ENCODE measurements at regions not wholly inside any gene's neighbourhood (a gene's known extent, or its start where the extent isn't known, plus 50 kb on each side); places are given as distances from the start of the nearest gene placed in this dataset.
"Not testable (repeated sequence)": the region's sequence is repeated elsewhere in the genome, so short reads cannot be mapped to it uniquely, and the experiment has no call there.

GRCh38 chr4:116320859-116321258 lies 764.5 kb downstream of the TRAM1L1 start:
- no peak for DNase-seq (ENCODE audit: low read depth)

- DNase-seq (ENCODE audit: low read depth): no peak
These were observed 781.6 kb downstream of the TRAM1L1 start for GRCh38 chr4:116303736-116304188.

GRCh38 chr4:116302990-116303735 lies 782.2 kb downstream of the TRAM1L1 start:
- no peak for DNase-seq (ENCODE audit: low read depth)

GRCh38 chr4:116275006-116275405 lies 810.4 kb downstream of the TRAM1L1 start:
- no peak for DNase-seq (ENCODE audit: low read depth)

GRCh38 chr4:116272336-116272735 lies 813.0 kb downstream of the TRAM1L1 start:
- DNase-seq (ENCODE audit: low read depth): peak; percentile 65

- not testable (repeated sequence) for DNase-seq (ENCODE audit: low read depth)
These were observed 824.4 kb downstream of the TRAM1L1 start for GRCh38 chr4:116260931-116261330.

- DNase-seq (ENCODE audit: low read depth): no peak
These were observed 840.6 kb downstream of the TRAM1L1 start for GRCh38 chr4:116244771-116245170.

GRCh38 chr4:116243431-116243830 lies 841.9 kb downstream of the TRAM1L1 start:
- DNase-seq (ENCODE audit: low read depth): no peak

GRCh38 chr4:116233971-116234370 lies 851.4 kb downstream of the TRAM1L1 start:
- DNase-seq (ENCODE audit: low read depth): no peak

- DNase-seq (ENCODE audit: low read depth): peak; percentile 2
These were observed 853.4 kb downstream of the TRAM1L1 start for GRCh38 chr4:116231999-116232398.

- DNase-seq (ENCODE audit: low read depth): no peak
These were observed 856.0 kb downstream of the TRAM1L1 start for GRCh38 chr4:116229420-116229819.

- DNase-seq (ENCODE audit: low read depth): no peak
These were observed 862.2 kb downstream of the TRAM1L1 start for GRCh38 chr4:116223040-116223732.

- peak; percentile 54 for DNase-seq (ENCODE audit: low read depth)
These were observed 867.6 kb downstream of the TRAM1L1 start for GRCh38 chr4:116217781-116218180.

- no peak for DNase-seq (ENCODE audit: low read depth)
These were observed 869.8 kb downstream of the TRAM1L1 start for GRCh38 chr4:116215622-116216021.

- DNase-seq (ENCODE audit: low read depth): no peak
These were observed 882.9 kb downstream of the TRAM1L1 start for GRCh38 chr4:116202524-116202923.

- no peak for DNase-seq (ENCODE audit: low read depth)
These were observed 888.0 kb downstream of the TRAM1L1 start for GRCh38 chr4:116197317-116197809.

- no peak for DNase-seq (ENCODE audit: low read depth)
These were observed 902.1 kb downstream of the TRAM1L1 start for GRCh38 chr4:116183241-116183640.

GRCh38 chr4:116180157-116180601 lies 905.2 kb downstream of the TRAM1L1 start:
- DNase-seq (ENCODE audit: low read depth): peak; percentile 35

GRCh38 chr4:116151371-116151770 lies 934.0 kb downstream of the TRAM1L1 start:
- DNase-seq (ENCODE audit: low read depth): not testable (repeated sequence)

GRCh38 chr4:116150152-116150551 lies 935.2 kb downstream of the TRAM1L1 start:
- DNase-seq (ENCODE audit: low read depth): no peak

- DNase-seq (ENCODE audit: low read depth): no peak
These were observed 942.2 kb downstream of the TRAM1L1 start for GRCh38 chr4:116143198-116143597.

- no peak for DNase-seq (ENCODE audit: low read depth)
These were observed 952.4 kb downstream of the TRAM1L1 start for GRCh38 chr4:116132946-116133345.

- no peak for DNase-seq (ENCODE audit: low read depth)
These were observed 958.6 kb downstream of the TRAM1L1 start for GRCh38 chr4:116126794-116127193.
